Calu3 (cell line): ENCODE measurements at regions not wholly inside any gene's neighbourhood (a gene's known extent, or its start where the extent isn't known, plus 50 kb on each side); places are given as distances from the start of the nearest gene placed in this dataset.
"Not testable (repeated sequence)": the region's sequence is repeated elsewhere in the genome, so short reads cannot be mapped to it uniquely, and the experiment has no call there.

Experiments
- BruUV-seq: library from RNA; stranded (reverse); fragments of 400-500 nt; replicated peaks from 2 replicates; lab custom pipeline; 2021; lab: Mats Ljungman, UMichigan
- CTCF ChIA-PET: fragments of 300-600 bp; sonication (Branson Sonifier 250); formaldehyde crosslinking; loops from one replicate; lab custom pipeline; 2022; ENCODE audit warnings: antibody characterized with exemption; lab: Charles Lee
- DNase-seq: peaks from one replicate; pipeline ENCODE4 v3.0.0; 2022
- H3K27ac Mint-ChIP-seq: one replicate; pipeline ENCODE4 v1.8.0; 2022; ENCODE audit warnings: mixed read lengths; ENCODE audit not compliant: unreplicated experiment
- H3K27me3 Mint-ChIP-seq: one replicate; pipeline ENCODE4 v1.8.0; 2022; ENCODE audit warnings: mixed read lengths; ENCODE audit not compliant: unreplicated experiment
- H3K36me3 Mint-ChIP-seq: one replicate; pipeline ENCODE4 v1.8.0; 2022; ENCODE audit warnings: mild to moderate bottlenecking, moderate library complexity, mixed read lengths; ENCODE audit not compliant: insufficient read depth, unreplicated experiment
- H3K4me1 Mint-ChIP-seq: one replicate; pipeline ENCODE4 v1.8.0; 2022; ENCODE audit warnings: mild to moderate bottlenecking, low read depth, mixed read lengths; ENCODE audit not compliant: unreplicated experiment
- H3K4me3 Mint-ChIP-seq: one replicate; pipeline ENCODE4 v1.8.0; 2022; ENCODE audit warnings: mild to moderate bottlenecking, low read depth, moderate library complexity, mixed read lengths; ENCODE audit not compliant: unreplicated experiment
- H3K9me3 Mint-ChIP-seq: one replicate; pipeline ENCODE4 v1.8.0; 2022; ENCODE audit warnings: low read depth, mixed read lengths; ENCODE audit not compliant: unreplicated experiment
- CTCF ChIP-seq: fragments of 200-600 bp; IDR thresholded peaks from one replicate; pipeline ENCODE4 v1.8.0; 2022; ENCODE audit warnings: antibody characterized with exemption; ENCODE audit not compliant: unreplicated experiment
- intact Hi-C: fragments of 100-400 bp; cut with micrococcal nuclease; formaldehyde crosslinking; loops from one replicate; pipeline ENCODE4 v1.10.0; 2022; ENCODE audit not compliant: unreplicated experiment

GRCh38 chrX:139360356-139360755 lies 170.2 kb upstream of the F9 start:
- H3K27me3 Mint-ChIP-seq: no peaks in the 10 kb centered on the region
- intact Hi-C loops: no loop called here
- TF ChIP-seq CTCF: no peak
- DNase-seq: no peak
- no peak overlapping the region for H3K4me3 Mint-ChIP-seq
- no peaks in the 10 kb centered on the region for H3K4me1 Mint-ChIP-seq
- no peak overlapping the region for H3K27ac Mint-ChIP-seq
- H3K36me3 Mint-ChIP-seq: no peaks in the 10 kb centered on the region
- H3K9me3 Mint-ChIP-seq: peaks cover 23% of the 10 kb centered on the region
- BruUV-seq: no TSS peak
- CTCF ChIA-PET: no interaction called here

GRCh38 chrX:139342594-139342991 lies 187.9 kb upstream of the F9 start:
- H3K27me3 Mint-ChIP-seq, H3K4me3 Mint-ChIP-seq, H3K4me1 Mint-ChIP-seq, BruUV-seq, H3K36me3 Mint-ChIP-seq, CTCF ChIA-PET, H3K27ac Mint-ChIP-seq, intact Hi-C loops, DNase-seq: not testable (repeated sequence)
- H3K9me3 Mint-ChIP-seq: peaks cover 12% of the 10 kb centered on the region

GRCh38 chrX:139341855-139342593 lies 188.5 kb upstream of the F9 start:
- H3K36me3 Mint-ChIP-seq, H3K4me1 Mint-ChIP-seq, CTCF ChIA-PET, BruUV-seq, DNase-seq, H3K4me3 Mint-ChIP-seq, intact Hi-C loops, H3K27ac Mint-ChIP-seq, H3K27me3 Mint-ChIP-seq: not testable (repeated sequence)
- H3K9me3 Mint-ChIP-seq: peaks cover 12% of the 10 kb centered on the region

GRCh38 chrX:139332441-139332840 lies 198.1 kb upstream of the F9 start:
- Mint-ChIP-seq H3K27me3 (no peaks in the 10 kb centered on the region), H3K36me3 (no peaks in the 10 kb centered on the region), H3K4me3 (no peak overlapping the region), H3K4me1 (no peaks in the 10 kb centered on the region), H3K9me3 (peaks cover 9% of the 10 kb centered on the region), H3K27ac (no peak overlapping the region)
- BruUV-seq: no TSS peak
- TF ChIP-seq CTCF: no peak
- no peak for DNase-seq
- intact Hi-C loops: no loop called here
- CTCF ChIA-PET: no interaction called here

- Mint-ChIP-seq H3K36me3 (no peaks in the 10 kb centered on the region), H3K4me1 (no peaks in the 10 kb centered on the region), H3K27me3 (no peaks in the 10 kb centered on the region), H3K4me3 (no peak overlapping the region), H3K9me3 (peaks cover 20% of the 10 kb centered on the region), H3K27ac (no peak overlapping the region)
- TF ChIP-seq CTCF: no peak
- CTCF ChIA-PET: no interaction called here
- intact Hi-C loops: no loop called here
- BruUV-seq: no TSS peak
- no peak for DNase-seq
Observed at GRCh38 chrX:139327355-139327754, 203.2 kb upstream of the F9 start.
